CD4-positive, CD25-positive, alpha-beta regulatory T cell (primary cell): ENCODE measurements at regions not wholly inside any gene's neighbourhood (a gene's known extent, or its start where the extent isn't known, plus 50 kb on each side); places are given as distances from the start of the nearest gene placed in this dataset.

Experiments used
- ATAC-seq, 2 donors: fragments of 150-1000 bp; cut with Tn5 transposase; one replicate each; pipeline ENCODE4 v1.10.0; 2021; ENCODE audit warnings: low read depth in 2 of 2, moderate number of reproducible peaks in 2 of 2, moderate library complexity in 1 of 2
- DNase-seq, 3 donors: peaks; one replicate each; pipeline versions ENCODE4 v3.0.0 to v3.0.0-alpha.2; 2012 to 2022; ENCODE audit warnings: mixed read lengths in 1 of 3
- H3K27ac ChIP-seq: one replicate; pipeline ENCODE4 v1.7.0; 2013; ENCODE audit warnings: mild to moderate bottlenecking, low read length; ENCODE audit not compliant: insufficient read depth, poor library complexity, severe bottlenecking
- H3K27me3 ChIP-seq: one replicate; pipeline ENCODE4 v1.7.0; 2013; ENCODE audit warnings: low read length; ENCODE audit not compliant: control insufficient read depth, insufficient read depth
- H3K36me3 ChIP-seq: one replicate; pipeline ENCODE4 v1.7.0; 2013; ENCODE audit warnings: mild to moderate bottlenecking, low read length, moderate library complexity; ENCODE audit not compliant: control insufficient read depth, insufficient read depth
- H3K4me1 ChIP-seq: 2 replicates; pipeline ENCODE4 v1.7.0; 2013; ENCODE audit warnings: mild to moderate bottlenecking, low read length; ENCODE audit not compliant: insufficient read depth, control insufficient read depth, poor library complexity, severe bottlenecking
- H3K4me3 ChIP-seq: one replicate; pipeline ENCODE4 v1.7.0; 2013; ENCODE audit warnings: low read depth, mild to moderate bottlenecking, low read length, moderate library complexity
- H3K9me3 ChIP-seq, 2 experiments: 1 replicate in 1 of 2; 2 replicates in 1 of 2; pipeline ENCODE4 v1.7.0; 2013; ENCODE audit warnings: low read length in 2 of 2, mild to moderate bottlenecking in 1 of 2, moderate library complexity in 1 of 2; ENCODE audit not compliant: control insufficient read depth in 2 of 2
- H3K27ac Mint-ChIP-seq, 3 donors: one replicate each; pipeline ENCODE4 v1.8.0; 2020 to 2022; ENCODE audit warnings: mild to moderate bottlenecking in 3 of 3, mixed read lengths in 3 of 3, moderate library complexity in 2 of 3
- H3K27me3 Mint-ChIP-seq: one replicate; pipeline ENCODE4 v1.8.0; 2022; ENCODE audit warnings: mild to moderate bottlenecking, mixed read lengths
- H3K36me3 Mint-ChIP-seq: one replicate; pipeline ENCODE4 v1.8.0; 2020; ENCODE audit warnings: mixed read lengths
- H3K4me1 Mint-ChIP-seq, 4 donors: one replicate each; pipeline ENCODE4 v1.8.0; 2020 to 2022; ENCODE audit warnings: mixed read lengths in 4 of 4, mild to moderate bottlenecking in 1 of 4
- H3K4me3 Mint-ChIP-seq, 4 donors: one replicate each; pipeline ENCODE4 v1.8.0; 2020 to 2022; ENCODE audit warnings: mild to moderate bottlenecking in 4 of 4, mixed read lengths in 4 of 4, moderate library complexity in 3 of 4
- H3K9me3 Mint-ChIP-seq, 7 donors: one replicate each; pipeline ENCODE4 v1.8.0; 2020 to 2022; ENCODE audit warnings: mixed read lengths in 7 of 7, mild to moderate bottlenecking in 3 of 7, moderate library complexity in 2 of 7

DNA sequence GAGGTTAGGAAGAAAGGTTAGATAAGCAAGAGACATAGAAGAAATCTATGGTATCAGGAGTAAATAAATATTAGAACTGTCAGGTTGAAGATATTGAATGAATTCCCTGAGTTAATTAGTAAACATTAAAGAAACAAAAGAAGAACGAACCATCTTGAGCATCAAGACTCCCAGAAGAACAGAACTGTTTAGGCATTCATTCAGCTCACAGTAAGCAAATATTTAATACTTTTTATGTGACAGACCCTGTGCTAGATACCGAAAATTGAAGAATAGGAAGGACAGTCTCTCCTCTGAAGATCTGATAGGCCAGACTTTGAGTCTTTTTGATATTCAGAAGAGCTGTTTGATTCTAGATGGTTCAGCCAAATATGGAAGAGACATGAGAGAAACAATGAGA is 731.5 kb downstream of the XPNPEP1 start:
- Mint-ChIP-seq H3K9me3 (peaks cover 4 to 32% (median 9%) of the 10 kb centered on the region in 7 donors), H3K27ac (no peak overlapping the region), H3K27me3 (no peaks in the 10 kb centered on the region), H3K36me3 (no peaks in the 10 kb centered on the region), H3K4me1 (no peaks in the 10 kb centered on the region), H3K4me3 (no peak overlapping the region)
- ATAC-seq (no peak), DNase-seq (no peak)
- Histone ChIP-seq H3K9me3 (peaks cover 9 to 10% of the 10 kb centered on the region in 2 experiments), H3K27ac (no peak overlapping the region), H3K27me3 (no peaks in the 10 kb centered on the region), H3K4me3 (no peak overlapping the region), H3K36me3 (no peaks in the 10 kb centered on the region), H3K4me1 (no peaks in the 10 kb centered on the region)

DNA sequence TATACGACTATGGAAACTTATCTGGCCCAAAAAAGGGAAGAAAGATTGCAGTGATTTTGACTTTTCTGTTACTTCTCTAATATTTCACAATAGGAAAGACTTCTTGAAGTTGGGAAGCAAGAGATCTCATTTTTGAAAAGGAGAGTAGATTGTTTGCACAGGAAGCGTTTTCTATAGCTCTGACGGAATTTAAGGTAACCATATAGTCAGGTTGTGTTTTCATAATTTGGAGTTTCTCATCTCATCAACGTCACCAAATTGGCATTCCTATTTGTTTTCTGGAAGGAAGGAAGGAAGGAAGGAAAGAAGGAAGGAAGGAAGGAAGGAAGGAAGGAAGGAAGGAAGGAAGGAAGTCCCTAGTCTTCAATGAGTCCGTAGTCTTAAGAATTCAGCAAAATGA is 732.0 kb downstream of the XPNPEP1 start:
- no peak overlapping the region for H3K4me3 ChIP-seq
- no peak overlapping the region for H3K27ac Mint-ChIP-seq
- no peak overlapping the region for H3K4me3 Mint-ChIP-seq
- H3K36me3 ChIP-seq: no peaks in the 10 kb centered on the region
- no peaks in the 10 kb centered on the region for H3K27me3 Mint-ChIP-seq
- H3K36me3 Mint-ChIP-seq: no peaks in the 10 kb centered on the region
- DNase-seq (no peak), ATAC-seq (no peak)
- no peaks in the 10 kb centered on the region for H3K4me1 Mint-ChIP-seq
- H3K9me3 ChIP-seq: peaks cover 10 to 14% of the 10 kb centered on the region in 2 experiments
- H3K4me1 ChIP-seq: no peaks in the 10 kb centered on the region
- no peaks in the 10 kb centered on the region for H3K27me3 ChIP-seq
- H3K9me3 Mint-ChIP-seq: peaks cover 4 to 36% (median 9%) of the 10 kb centered on the region in 7 donors
- no peak overlapping the region for H3K27ac ChIP-seq

DNA sequence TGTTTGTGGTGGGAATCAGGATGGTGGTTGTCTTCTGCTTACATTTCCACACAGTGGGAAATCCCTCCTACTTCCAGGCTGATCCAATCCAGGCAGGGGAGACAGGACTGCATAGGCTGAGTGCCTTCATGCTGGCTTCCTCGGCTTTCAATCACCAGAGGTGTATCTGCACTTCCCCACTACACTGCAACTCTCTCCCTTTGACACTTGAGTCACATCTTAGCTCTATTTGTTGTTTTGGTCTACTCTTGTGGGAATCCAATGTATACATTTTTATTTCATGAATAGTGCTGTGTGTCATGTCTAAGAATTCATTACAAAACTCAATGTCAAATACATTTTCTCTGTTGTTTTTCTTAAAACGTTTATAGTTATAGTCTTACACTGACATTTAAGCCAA is 735.6 kb downstream of the XPNPEP1 start:
- Histone ChIP-seq H3K9me3 (peaks cover 11 to 13% of the 10 kb centered on the region in 2 experiments), H3K36me3 (no peaks in the 10 kb centered on the region), H3K4me1 (no peaks in the 10 kb centered on the region), H3K27me3 (no peaks in the 10 kb centered on the region), H3K27ac (no peak overlapping the region), H3K4me3 (no peak overlapping the region)
- Mint-ChIP-seq H3K36me3 (no peaks in the 10 kb centered on the region), H3K4me1 (no peaks in the 10 kb centered on the region), H3K27me3 (no peaks in the 10 kb centered on the region), H3K9me3 (peaks cover under 1 to 48% (median 13%) of the 10 kb centered on the region in 7 donors), H3K27ac (no peak overlapping the region), H3K4me3 (no peak overlapping the region)
- ATAC-seq: no peak
- DNase-seq: no peak

DNA sequence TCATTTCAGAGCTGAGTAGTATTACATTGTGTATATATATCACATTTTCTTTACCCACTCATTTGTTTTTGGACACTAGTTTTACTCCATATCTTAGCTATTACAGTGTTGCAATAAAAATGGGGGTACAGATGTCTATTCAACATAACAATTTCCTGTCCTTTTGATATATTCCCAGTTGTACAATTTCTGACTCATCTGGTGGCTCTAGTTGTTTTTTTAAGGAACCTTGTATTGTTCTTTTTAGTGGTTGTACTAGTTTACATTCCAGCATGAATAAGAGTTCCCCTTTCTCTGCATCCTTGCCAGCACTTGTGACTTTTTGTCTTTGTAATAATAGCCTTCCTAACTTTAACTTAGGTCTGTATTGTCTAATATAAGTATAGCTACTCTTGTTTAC is 739.9 kb downstream of the XPNPEP1 start:
- no peaks in the 10 kb centered on the region for H3K36me3 ChIP-seq
- peaks cover 6 to 11% of the 10 kb centered on the region in 2 experiments for H3K9me3 ChIP-seq
- peaks cover 0 to 31% (median 7%) of the 10 kb centered on the region in 7 donors for H3K9me3 Mint-ChIP-seq
- DNase-seq (no peak), ATAC-seq (no peak)
- no peak overlapping the region for H3K27ac Mint-ChIP-seq
- no peaks in the 10 kb centered on the region for H3K4me1 Mint-ChIP-seq
- no peaks in the 10 kb centered on the region for H3K36me3 Mint-ChIP-seq
- no peaks in the 10 kb centered on the region for H3K27me3 ChIP-seq
- H3K27me3 Mint-ChIP-seq: no peaks in the 10 kb centered on the region
- no peak overlapping the region for H3K27ac ChIP-seq
- no peak overlapping the region for H3K4me3 Mint-ChIP-seq
- H3K4me3 ChIP-seq: no peak overlapping the region
- H3K4me1 ChIP-seq: no peaks in the 10 kb centered on the region

DNA sequence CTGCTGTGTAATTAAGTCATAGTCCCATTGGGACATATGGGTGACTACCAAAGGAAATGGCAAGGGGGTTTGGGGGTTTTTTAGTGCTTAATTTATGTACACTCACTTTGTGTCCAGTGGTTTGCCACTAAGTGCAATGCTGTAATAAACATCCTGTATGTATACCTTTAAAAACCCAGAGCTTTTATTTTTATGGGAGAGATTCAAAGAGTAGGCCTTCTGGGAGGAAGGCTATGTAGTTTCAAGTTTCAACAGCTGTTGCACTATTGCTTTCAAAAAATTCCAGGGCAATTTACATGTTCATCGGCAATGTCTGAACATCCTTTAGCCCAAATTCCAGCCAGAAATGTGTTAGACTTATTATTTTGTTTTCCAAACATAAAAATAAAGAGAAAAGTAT is 744.7 kb downstream of the XPNPEP1 start:
- Histone ChIP-seq H3K27me3 (no peaks in the 10 kb centered on the region), H3K4me3 (no peak overlapping the region), H3K36me3 (no peaks in the 10 kb centered on the region), H3K4me1 (no peaks in the 10 kb centered on the region), H3K9me3 (no peaks in the 10 kb centered on the region), H3K27ac (no peak overlapping the region)
- ATAC-seq (no peak), DNase-seq (no peak)
- Mint-ChIP-seq H3K27me3 (no peaks in the 10 kb centered on the region), H3K4me1 (no peaks in the 10 kb centered on the region), H3K36me3 (no peaks in the 10 kb centered on the region), H3K9me3 (peaks cover 0 to 12% (median 4%) of the 10 kb centered on the region in 7 donors), H3K27ac (no peak overlapping the region), H3K4me3 (no peak overlapping the region)

DNA sequence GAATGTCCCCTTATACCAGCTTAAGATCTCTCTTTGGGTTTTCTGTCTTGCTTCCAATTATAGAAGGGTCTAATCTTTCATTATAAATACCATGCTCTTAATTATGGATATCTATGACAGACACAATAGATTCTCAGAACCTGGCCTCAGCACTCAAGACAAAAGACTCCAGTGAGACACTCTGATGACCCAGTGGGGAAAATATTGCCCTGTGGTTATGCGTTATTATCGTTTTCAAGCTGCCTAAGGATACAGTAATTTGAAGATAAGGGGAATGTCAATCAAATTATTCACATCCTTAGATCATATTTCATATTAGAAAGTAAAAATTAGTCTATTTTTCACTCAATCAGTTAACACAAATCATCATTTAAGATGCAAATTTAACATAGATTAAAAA is 748.8 kb downstream of the XPNPEP1 start:
- H3K36me3 ChIP-seq: no peaks in the 10 kb centered on the region
- H3K9me3 ChIP-seq: no peaks in the 10 kb centered on the region
- no peak overlapping the region for H3K27ac ChIP-seq
- H3K4me3 ChIP-seq: no peak overlapping the region
- DNase-seq: no peak
- no peaks in the 10 kb centered on the region for H3K27me3 ChIP-seq
- no peaks in the 10 kb centered on the region for H3K27me3 Mint-ChIP-seq
- H3K27ac Mint-ChIP-seq: no peak overlapping the region
- H3K4me3 Mint-ChIP-seq: no peak overlapping the region
- no peaks in the 10 kb centered on the region for H3K4me1 ChIP-seq
- H3K4me1 Mint-ChIP-seq: peaks cover 0 to 6% (median 0%) of the 10 kb centered on the region in 4 donors
- no peak for ATAC-seq
- no peaks in the 10 kb centered on the region for H3K36me3 Mint-ChIP-seq
- peaks cover 0 to 9% (median 8%) of the 10 kb centered on the region in 7 donors for H3K9me3 Mint-ChIP-seq

DNA sequence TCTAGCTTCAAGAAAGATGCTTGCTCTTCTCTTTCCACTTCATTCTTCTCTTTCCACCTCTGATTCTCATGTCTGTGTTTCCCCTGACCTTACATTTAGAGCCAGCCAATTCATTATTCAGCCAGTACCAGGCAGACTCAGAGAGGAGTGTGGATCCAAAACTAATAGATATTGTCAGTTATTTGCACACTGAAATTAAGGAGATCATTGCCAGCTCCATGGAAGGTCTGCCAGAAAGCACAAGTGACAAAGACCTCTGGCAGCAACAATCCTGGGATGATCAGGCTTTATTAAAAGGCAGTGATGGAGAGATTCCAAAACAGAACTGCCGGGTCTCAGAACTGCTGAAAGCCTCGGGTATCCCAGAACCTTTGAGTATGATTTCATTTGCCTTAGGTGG is 749.4 kb downstream of the XPNPEP1 start:
- no peak overlapping the region for H3K4me3 ChIP-seq
- Mint-ChIP-seq H3K9me3 (peaks cover 0 to 11% (median 7%) of the 10 kb centered on the region in 7 donors), H3K36me3 (no peaks in the 10 kb centered on the region), H3K4me1 (peaks cover 0 to 6% (median 0%) of the 10 kb centered on the region in 4 donors), H3K27ac (no peak overlapping the region), H3K4me3 (no peak overlapping the region), H3K27me3 (no peaks in the 10 kb centered on the region)
- DNase-seq (no peak), ATAC-seq (no peak)
- H3K4me1 ChIP-seq: no peaks in the 10 kb centered on the region
- no peak overlapping the region for H3K27ac ChIP-seq
- H3K27me3 ChIP-seq: no peaks in the 10 kb centered on the region
- H3K36me3 ChIP-seq: no peaks in the 10 kb centered on the region
- H3K9me3 ChIP-seq: no peaks in the 10 kb centered on the region

DNA sequence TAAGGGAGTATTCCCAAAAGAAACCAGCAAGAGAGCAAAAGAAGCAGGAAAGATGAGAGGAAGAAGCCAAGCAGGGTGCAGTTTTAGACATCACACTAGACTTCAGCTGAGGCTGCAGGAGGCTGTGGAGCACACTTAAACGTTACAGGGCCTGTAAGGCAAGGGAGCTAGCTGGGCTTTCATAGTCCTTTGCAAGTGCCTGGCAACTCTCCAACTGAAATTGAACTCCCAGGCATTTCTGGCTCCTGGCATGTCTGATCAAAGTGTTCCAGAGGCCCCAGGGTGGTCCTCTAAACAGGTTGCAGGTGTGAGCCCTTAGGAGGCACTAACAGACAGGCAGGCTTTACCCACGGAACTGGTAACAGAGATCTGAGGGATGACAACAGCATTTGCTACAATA is 750.2 kb downstream of the XPNPEP1 start:
- peaks cover 0 to 11% (median 7%) of the 10 kb centered on the region in 7 donors for H3K9me3 Mint-ChIP-seq

More for the DNA sequence above, 750.2 kb downstream of the XPNPEP1 start:
- Histone ChIP-seq H3K9me3 (no peaks in the 10 kb centered on the region), H3K4me3 (no peak overlapping the region), H3K27me3 (no peaks in the 10 kb centered on the region), H3K27ac (no peak overlapping the region), H3K36me3 (no peaks in the 10 kb centered on the region), H3K4me1 (no peaks in the 10 kb centered on the region)
- H3K27ac Mint-ChIP-seq: no peak overlapping the region
- no peaks in the 10 kb centered on the region for H3K36me3 Mint-ChIP-seq
- ATAC-seq: no peak
- no peak for DNase-seq
- no peaks in the 10 kb centered on the region for H3K27me3 Mint-ChIP-seq
- H3K4me3 Mint-ChIP-seq: peak overlapping the region in 1 of 4 donors; percentile 61
- H3K4me1 Mint-ChIP-seq: peaks cover 0 to 6% (median 0%) of the 10 kb centered on the region in 4 donors
